ENCODE measurements at regions not wholly inside any gene's neighbourhood (a gene's known extent, or its start where the extent isn't known, plus 50 kb on each side); places are given as distances from the start of the nearest gene placed in this dataset.
"Not testable (repeated sequence)": the region's sequence is repeated elsewhere in the genome, so short reads cannot be mapped to it uniquely, and the experiment has no call there.

DNA sequence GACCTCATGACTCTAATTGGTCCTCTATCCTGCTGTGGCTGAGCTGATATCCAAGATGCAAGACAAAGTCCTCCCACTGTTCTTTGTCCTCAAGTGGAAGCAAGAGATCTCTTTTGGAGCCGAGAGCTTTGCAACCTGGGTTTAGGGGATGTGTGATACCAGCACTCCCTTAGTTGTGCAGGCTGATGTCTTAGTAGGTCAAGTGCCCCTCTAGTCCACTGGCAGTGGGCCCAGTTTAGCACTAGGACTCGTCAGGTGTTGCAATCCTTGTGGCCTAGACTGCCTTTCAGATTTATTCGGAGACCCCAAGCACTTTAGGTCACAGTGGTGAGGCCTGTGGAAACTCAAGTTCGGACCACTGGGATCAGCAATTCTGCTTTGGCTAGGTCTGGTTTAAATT, 64.0 kb downstream of the GPRASP3 start:
- H3K4me3 Mint-ChIP-seq: no peak overlapping the region
- no peak overlapping the region for H3K27ac Mint-ChIP-seq
- no peaks in the 10 kb centered on the region for H3K9me3 ChIP-seq (ENCODE audit: control insufficient read depth, low read length, poor library complexity, severe bottlenecking)
- H3K27me3 Mint-ChIP-seq: no peaks in the 10 kb centered on the region
- ATAC-seq (no peak), DNase-seq (no peak)
- H3K36me3 Mint-ChIP-seq (ENCODE audit: low read depth): no peaks in the 10 kb centered on the region
- H3K4me1 Mint-ChIP-seq: peaks cover 4% of the 10 kb centered on the region

DNA sequence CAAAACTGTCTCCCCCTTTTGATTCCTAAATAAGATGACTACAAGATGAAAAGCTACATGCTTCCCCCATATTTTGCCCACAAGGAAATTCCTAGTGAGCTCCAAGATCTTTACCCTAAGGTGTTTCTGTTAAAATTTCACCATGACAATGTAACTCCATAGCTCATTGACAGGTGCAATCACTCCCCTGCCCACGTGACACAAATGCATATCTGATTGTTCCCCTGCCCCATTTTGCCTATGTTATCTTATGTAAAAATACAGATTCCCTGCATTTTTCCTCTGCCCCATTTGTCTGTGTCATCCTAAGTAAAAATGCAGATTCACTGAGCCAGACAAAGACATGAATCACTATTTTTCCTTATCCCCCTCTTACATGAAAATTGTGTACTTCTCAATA, 66.7 kb downstream of the GPRASP3 start:
- Mint-ChIP-seq H3K4me3 (no peak overlapping the region), H3K27ac (no peak overlapping the region), H3K27me3 (no peaks in the 10 kb centered on the region), H3K36me3 (ENCODE audit: low read depth) (no peaks in the 10 kb centered on the region), H3K4me1 (peaks cover 2% of the 10 kb centered on the region)
- no peak for ATAC-seq
- H3K9me3 ChIP-seq (ENCODE audit: control insufficient read depth, low read length, poor library complexity, severe bottlenecking): no peaks in the 10 kb centered on the region
- no peak for DNase-seq

DNA sequence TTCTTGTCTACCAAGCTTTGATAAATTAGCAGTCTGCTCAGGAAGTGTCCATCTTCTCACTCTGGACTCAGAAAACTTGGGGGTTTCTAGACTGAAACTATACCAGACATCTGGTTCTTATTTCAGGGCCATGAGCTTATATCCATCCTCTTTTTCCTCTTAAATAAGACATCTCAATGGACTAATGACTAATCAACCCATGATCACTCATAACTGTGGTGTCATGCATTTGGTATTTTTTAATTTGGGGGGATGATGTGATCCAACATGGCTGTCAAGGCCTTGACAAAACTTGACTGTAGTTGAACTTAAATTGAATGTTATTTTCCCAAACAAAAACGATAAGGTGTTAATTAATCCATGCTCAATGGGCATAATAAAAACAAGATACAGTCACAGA, 87.8 kb downstream of the GPRASP3 start:
- H3K9me3 ChIP-seq (ENCODE audit: control insufficient read depth, low read length, poor library complexity, severe bottlenecking): no peaks in the 10 kb centered on the region
- Mint-ChIP-seq H3K27ac (no peak overlapping the region), H3K4me1 (no peaks in the 10 kb centered on the region), H3K36me3 (ENCODE audit: low read depth) (no peaks in the 10 kb centered on the region), H3K4me3 (no peak overlapping the region), H3K27me3 (no peaks in the 10 kb centered on the region)
- ATAC-seq: no peak
- DNase-seq: no peak

DNA sequence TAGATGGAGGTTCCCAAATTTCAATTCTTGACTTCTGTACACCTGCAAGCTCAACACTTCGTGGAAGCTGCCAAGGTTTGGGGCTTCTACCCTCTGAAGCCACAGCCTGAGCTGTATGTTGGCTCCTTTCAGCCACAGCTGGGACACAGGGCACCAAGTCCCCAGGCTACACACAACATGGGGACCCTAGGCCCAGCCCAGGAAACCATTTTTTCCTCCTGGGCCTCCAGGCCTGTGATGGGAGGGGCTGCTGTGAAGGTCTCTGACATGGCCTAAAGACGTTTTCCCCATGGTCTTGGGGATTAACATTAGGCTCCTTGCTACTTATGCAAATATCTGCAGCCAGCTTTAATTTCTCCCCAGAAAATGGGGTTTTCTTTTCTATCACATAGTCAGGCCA, 97.7 kb downstream of the GPRASP3 start:
- H3K27ac Mint-ChIP-seq; H3K27me3 Mint-ChIP-seq; H3K4me1 Mint-ChIP-seq; H3K4me3 Mint-ChIP-seq; H3K9me3 ChIP-seq (ENCODE audit: control insufficient read depth, low read length, poor library complexity, severe bottlenecking); H3K36me3 Mint-ChIP-seq (ENCODE audit: low read depth); DNase-seq; ATAC-seq: not testable (repeated sequence)

DNA sequence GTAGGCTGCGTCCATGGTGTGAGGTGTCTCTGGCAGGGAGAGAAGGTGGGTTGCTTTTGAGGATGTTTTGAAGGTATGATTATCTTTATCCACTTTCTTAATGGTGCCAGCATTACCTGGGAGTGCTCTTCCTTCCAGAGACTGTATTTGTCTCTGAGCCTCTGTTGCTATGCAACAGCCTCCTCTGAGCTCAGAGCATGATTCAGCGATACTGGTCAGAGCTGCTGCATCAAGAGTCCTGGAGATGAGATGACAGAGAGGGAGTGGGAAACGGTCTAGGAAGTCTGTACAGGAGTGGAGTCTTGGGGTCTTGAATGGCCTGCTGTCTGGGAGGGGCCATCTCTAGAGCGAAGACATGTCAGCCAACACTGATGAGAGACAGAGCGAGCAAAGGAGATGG, 104.4 kb upstream of the RAB40AL start:
- Mint-ChIP-seq H3K27me3 (no peaks in the 10 kb centered on the region), H3K4me3 (no peak overlapping the region), H3K27ac (no peak overlapping the region), H3K36me3 (ENCODE audit: low read depth) (no peaks in the 10 kb centered on the region), H3K4me1 (no peaks in the 10 kb centered on the region)
- DNase-seq (no peak), ATAC-seq (no peak)
- no peaks in the 10 kb centered on the region for H3K9me3 ChIP-seq (ENCODE audit: control insufficient read depth, low read length, poor library complexity, severe bottlenecking)

DNA sequence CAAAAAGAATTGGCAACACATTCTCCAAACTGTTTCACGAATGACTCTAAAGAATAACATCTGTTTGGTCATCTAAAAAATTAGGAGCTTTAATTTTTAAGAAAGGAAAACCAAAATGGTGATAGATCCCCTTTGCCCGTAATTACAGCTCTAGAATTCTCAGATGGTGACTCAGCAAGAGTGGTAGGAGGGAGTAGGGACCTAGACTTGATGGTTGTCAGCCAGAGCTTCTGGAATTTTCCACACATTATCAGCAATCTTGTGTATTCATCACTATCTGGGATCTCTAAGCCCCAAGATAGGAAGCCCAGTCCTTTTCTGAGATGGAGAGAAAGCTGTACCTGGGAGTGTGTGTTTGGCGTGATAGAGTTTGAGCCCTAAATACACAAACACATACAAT, 103.9 kb upstream of the RAB40AL start:
- H3K9me3 ChIP-seq (ENCODE audit: control insufficient read depth, low read length, poor library complexity, severe bottlenecking): no peaks in the 10 kb centered on the region
- no peaks in the 10 kb centered on the region for H3K27me3 Mint-ChIP-seq
- DNase-seq: no peak
- no peaks in the 10 kb centered on the region for H3K36me3 Mint-ChIP-seq (ENCODE audit: low read depth)
- no peak for ATAC-seq
- H3K4me1 Mint-ChIP-seq: no peaks in the 10 kb centered on the region
- H3K4me3 Mint-ChIP-seq: no peak overlapping the region
- no peak overlapping the region for H3K27ac Mint-ChIP-seq

DNA sequence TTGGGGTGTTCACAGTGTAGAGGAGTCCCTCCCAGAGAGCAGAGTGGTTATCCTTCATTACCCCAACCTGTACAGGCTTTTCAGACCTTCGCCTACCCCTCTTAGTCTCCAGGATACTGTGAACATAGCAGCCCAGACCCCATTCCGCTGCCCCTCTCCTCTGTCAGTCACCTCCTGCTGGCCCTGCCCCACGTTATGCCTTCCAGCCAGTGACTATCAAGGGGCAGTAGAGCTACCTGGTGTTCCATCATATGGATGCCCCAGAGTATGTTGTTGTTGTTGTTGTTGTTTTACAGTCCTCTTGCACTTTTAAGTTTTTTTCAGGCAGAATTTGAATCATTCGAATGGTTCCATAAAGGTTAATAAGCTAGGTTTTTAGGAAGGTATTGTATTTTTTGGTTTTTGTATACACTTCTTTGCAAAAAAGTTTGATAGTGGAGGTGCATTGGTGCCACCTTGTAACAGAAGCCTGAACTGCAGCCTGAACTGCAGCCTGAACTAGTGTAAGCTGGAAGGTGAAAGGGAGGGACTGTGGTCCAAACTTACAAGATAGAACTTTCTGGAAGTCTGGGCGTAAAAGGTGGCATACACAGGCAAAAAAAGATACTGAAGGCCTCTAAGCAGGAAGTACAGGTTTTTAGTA, 101.4 kb upstream of the RAB40AL start:
- Mint-ChIP-seq H3K27ac (no peak overlapping the region), H3K4me1 (no peaks in the 10 kb centered on the region), H3K27me3 (no peaks in the 10 kb centered on the region), H3K36me3 (ENCODE audit: low read depth) (no peaks in the 10 kb centered on the region), H3K4me3 (no peak overlapping the region)
- H3K9me3 ChIP-seq (ENCODE audit: control insufficient read depth, low read length, poor library complexity, severe bottlenecking): no peaks in the 10 kb centered on the region
- DNase-seq: no peak
- no peak for ATAC-seq

DNA sequence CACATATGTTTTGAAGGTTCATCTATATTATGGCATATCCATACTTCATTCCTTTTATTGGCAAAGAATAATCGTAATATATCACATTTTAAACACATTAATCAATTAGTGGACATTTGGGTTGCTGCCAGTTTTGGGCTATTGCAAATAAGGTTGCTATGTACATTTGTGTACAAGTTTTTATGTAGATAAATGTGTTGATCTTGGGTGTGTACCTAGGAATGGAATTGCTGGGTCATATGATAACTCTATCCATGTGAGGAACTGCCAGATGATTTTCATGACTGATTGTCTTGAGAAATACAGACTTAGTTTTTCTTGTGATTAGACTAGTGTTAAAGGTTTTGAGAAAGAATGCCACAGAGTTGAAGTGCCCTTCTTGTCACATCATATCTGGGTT, 99.2 kb upstream of the RAB40AL start:
- DNase-seq (no peak), ATAC-seq (no peak)
- Mint-ChIP-seq H3K4me3 (no peak overlapping the region), H3K36me3 (ENCODE audit: low read depth) (no peaks in the 10 kb centered on the region), H3K4me1 (no peaks in the 10 kb centered on the region), H3K27me3 (no peaks in the 10 kb centered on the region), H3K27ac (no peak overlapping the region)
- no peaks in the 10 kb centered on the region for H3K9me3 ChIP-seq (ENCODE audit: control insufficient read depth, low read length, poor library complexity, severe bottlenecking)

DNA sequence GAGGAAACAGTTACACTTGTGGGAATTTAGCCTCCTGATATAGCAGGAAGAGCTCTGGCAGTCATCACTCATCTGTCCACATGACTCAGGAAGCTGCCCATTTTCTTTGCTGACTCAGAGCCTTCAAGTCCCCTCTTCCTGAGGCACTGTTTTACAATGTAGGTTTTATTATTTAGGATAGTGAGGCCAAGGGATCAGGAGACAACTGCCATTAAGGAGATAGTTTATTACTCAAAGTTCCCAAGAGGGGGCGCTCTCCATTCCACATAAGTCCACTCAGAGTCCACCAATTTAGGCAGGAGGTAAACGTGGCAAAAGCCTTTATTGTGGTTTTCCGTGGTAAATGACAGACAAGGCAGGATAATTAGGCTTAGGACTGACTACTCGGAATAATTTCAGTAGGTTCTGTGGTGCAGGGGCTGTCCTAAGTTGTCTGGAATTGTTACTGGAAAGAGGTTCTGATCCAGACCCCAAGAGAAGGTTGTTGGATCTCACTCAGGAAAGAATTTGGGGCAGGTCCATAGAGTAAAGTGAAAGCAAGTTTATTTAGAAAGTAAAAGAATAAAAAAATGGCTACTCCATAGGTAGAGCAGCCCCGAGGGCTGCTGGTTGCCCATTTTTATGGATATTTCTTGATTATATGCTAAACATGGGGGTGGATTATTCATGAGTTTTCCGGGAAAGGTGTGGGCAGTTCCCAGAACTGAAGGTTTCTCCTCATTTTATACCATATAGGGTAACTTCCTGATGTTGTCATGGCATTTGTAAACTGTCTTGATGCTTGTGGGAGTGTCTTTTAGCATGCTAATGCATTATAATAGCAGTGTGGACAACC, 96.0 kb upstream of the RAB40AL start:
- Mint-ChIP-seq H3K27ac (no peak overlapping the region), H3K4me3 (no peak overlapping the region), H3K36me3 (ENCODE audit: low read depth) (no peaks in the 10 kb centered on the region), H3K4me1 (no peaks in the 10 kb centered on the region), H3K27me3 (no peaks in the 10 kb centered on the region)
- no peak for ATAC-seq
- H3K9me3 ChIP-seq (ENCODE audit: control insufficient read depth, low read length, poor library complexity, severe bottlenecking): no peaks in the 10 kb centered on the region
- DNase-seq: no peak

DNA sequence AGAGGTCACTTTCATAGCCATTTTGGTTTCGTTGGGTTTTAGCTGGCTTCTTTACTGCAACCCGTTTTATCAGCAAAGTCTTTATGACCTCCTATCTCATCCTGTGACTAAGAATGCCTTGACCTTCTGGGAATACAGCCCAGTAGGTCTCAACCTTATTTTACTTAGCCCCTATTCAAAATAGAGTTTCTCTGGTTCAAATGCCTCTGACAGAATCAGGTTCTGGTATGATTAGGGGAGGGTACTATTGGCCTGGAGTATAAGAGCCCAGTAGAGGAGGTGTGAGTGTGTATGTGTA, 95.4 kb upstream of the RAB40AL start:
- no peaks in the 10 kb centered on the region for H3K9me3 ChIP-seq (ENCODE audit: control insufficient read depth, low read length, poor library complexity, severe bottlenecking)
- no peaks in the 10 kb centered on the region for H3K27me3 Mint-ChIP-seq
- no peaks in the 10 kb centered on the region for H3K36me3 Mint-ChIP-seq (ENCODE audit: low read depth)
- H3K4me1 Mint-ChIP-seq: no peaks in the 10 kb centered on the region
- ATAC-seq (no peak), DNase-seq (no peak)
- H3K27ac Mint-ChIP-seq: no peak overlapping the region
- H3K4me3 Mint-ChIP-seq: no peak overlapping the region

DNA sequence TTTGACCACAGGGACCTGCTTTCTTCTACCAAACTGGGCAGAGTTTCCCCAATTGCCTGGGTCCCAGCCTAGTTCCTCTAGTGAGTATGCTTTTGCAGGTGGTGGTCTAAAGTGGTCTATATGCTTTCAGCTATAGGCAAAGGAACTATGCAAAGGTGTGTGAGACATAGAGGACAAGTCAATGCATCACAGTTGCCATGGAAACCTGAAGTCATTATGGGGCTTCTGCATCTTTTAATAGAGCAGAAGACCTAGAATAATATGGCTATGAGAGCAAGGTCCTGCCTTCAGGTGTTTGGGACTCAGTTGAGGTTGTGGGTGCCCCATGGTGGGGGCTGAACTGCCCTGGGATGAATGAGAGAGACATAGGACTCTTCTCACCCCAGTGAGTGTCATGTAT, 92.1 kb upstream of the RAB40AL start:
- no peak overlapping the region for H3K27ac Mint-ChIP-seq

DNA sequence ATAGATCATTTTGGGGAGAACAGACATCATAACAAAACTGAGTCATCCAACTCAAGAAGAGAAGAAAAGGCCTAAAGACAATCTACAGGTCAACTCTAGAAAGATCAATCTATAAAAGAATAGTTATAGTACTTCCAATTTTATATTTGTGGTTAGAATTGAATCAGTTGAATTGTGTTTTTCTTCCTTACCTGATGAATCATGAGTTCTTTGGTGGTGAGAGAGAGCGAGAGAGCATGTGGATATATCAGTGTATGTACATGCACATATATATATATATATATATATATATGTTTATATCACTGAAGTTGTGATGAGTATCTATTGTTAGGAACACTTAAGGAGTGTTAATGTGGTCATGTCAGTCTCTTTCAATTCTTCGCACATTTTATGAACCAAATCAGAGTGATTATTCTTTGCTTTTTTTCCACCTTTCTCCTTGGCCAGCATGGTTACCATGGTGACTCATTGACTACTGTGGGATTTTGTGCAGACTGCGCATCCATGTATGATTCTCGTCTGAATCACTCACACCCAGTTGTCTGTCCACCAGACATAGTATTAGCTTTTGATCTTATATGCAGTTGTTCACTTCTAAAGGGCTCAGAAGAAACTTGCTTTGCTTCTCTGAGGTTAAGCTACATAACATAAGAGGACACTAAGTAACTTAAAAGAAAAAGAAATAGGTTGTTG, 90.4 kb upstream of the RAB40AL start:
- no peak overlapping the region for H3K4me3 Mint-ChIP-seq
- ATAC-seq: no peak
- no peak overlapping the region for H3K27ac Mint-ChIP-seq

More for the DNA sequence above, 92.1 kb upstream of the RAB40AL start:
- Mint-ChIP-seq H3K4me3 (no peak overlapping the region), H3K27me3 (no peaks in the 10 kb centered on the region), H3K36me3 (ENCODE audit: low read depth) (no peaks in the 10 kb centered on the region), H3K4me1 (no peaks in the 10 kb centered on the region)
- H3K9me3 ChIP-seq (ENCODE audit: control insufficient read depth, low read length, poor library complexity, severe bottlenecking): no peaks in the 10 kb centered on the region
- no peak for DNase-seq
- no peak for ATAC-seq

DNA sequence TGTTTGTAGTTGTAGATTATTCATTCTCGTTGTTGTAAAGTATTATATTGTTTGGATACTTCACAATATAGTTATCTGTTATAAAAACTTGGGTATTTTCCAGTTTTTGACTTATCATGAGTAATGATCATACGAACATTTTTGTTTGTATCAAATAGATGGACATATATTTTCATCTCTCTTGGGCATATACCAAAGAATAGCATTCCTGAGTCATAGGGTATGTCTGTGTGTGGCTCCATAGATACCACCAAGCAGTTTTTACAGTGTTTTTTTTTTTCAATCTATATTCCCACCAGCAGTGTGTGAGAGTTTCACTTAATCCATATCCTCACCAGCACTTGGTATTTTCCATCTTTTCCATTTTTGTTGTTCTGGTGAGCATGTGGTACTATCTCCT, 89.7 kb upstream of the RAB40AL start:
- H3K9me3 ChIP-seq (ENCODE audit: control insufficient read depth, low read length, poor library complexity, severe bottlenecking): no peaks in the 10 kb centered on the region
- no peaks in the 10 kb centered on the region for H3K27me3 Mint-ChIP-seq
- ATAC-seq (no peak), DNase-seq (no peak)
- no peak overlapping the region for H3K27ac Mint-ChIP-seq
- H3K4me1 Mint-ChIP-seq: no peaks in the 10 kb centered on the region
- no peaks in the 10 kb centered on the region for H3K36me3 Mint-ChIP-seq (ENCODE audit: low read depth)
- no peak overlapping the region for H3K4me3 Mint-ChIP-seq

More for the DNA sequence above, 90.4 kb upstream of the RAB40AL start:
- no peaks in the 10 kb centered on the region for H3K27me3 Mint-ChIP-seq
- no peaks in the 10 kb centered on the region for H3K36me3 Mint-ChIP-seq (ENCODE audit: low read depth)
- no peaks in the 10 kb centered on the region for H3K9me3 ChIP-seq (ENCODE audit: control insufficient read depth, low read length, poor library complexity, severe bottlenecking)
- no peak for DNase-seq
- no peaks in the 10 kb centered on the region for H3K4me1 Mint-ChIP-seq

DNA sequence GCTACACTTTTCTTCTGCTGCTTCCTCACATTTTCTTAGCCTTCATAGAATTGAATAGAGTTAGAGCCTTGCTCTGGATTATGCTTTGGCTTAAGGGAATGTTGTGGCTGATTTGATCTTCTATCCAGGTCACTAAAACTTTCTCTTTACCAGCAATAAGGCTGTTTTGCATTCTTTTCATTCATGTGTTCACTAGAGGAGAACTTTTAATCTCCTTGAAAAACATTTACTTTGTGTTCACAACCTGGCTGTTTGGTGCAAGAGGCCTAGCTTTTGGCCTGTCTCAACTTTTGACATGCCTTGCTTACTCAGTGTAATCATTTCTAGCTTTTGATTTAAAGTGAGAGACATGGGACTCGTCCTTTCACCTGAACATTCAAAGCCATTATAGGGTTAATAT, 87.7 kb upstream of the RAB40AL start:
- no peak for ATAC-seq
- H3K9me3 ChIP-seq (ENCODE audit: control insufficient read depth, low read length, poor library complexity, severe bottlenecking): no peaks in the 10 kb centered on the region
- H3K4me3 Mint-ChIP-seq: no peak overlapping the region
- no peaks in the 10 kb centered on the region for H3K36me3 Mint-ChIP-seq (ENCODE audit: low read depth)
- H3K27ac Mint-ChIP-seq: no peak overlapping the region
- H3K4me1 Mint-ChIP-seq: no peaks in the 10 kb centered on the region
- DNase-seq: no peak
- H3K27me3 Mint-ChIP-seq: no peaks in the 10 kb centered on the region

Measured in T-helper 17 cell (primary cell).